NCI-H1105 (cell line): ENCODE measurements at regions not wholly inside any gene's neighbourhood (a gene's known extent, or its start where the extent isn't known, plus 50 kb on each side); places are given as distances from the start of the nearest gene placed in this dataset.
A peak's percentile ranks its signal among the peaks of the same experiment; 100 is the strongest.

Experiments used
- DNase-seq: peaks from one replicate; lab custom pipeline; 2025; lab: John Stamatoyannopoulos, UW

- no peak for DNase-seq
Observed at GRCh38 chr6:87936065-87936464, 111.6 kb upstream of the SPACA1 start.

GRCh38 chr6:87935196-87935595 is 112.4 kb upstream of the SPACA1 start:
- no peak for DNase-seq

- DNase-seq: no peak
Observed at GRCh38 chr6:87932361-87932760, 115.3 kb upstream of the SPACA1 start.

- peak; percentile 70 for DNase-seq
Observed at GRCh38 chr6:87929843-87930288, 117.8 kb upstream of the SPACA1 start.

- DNase-seq: no peak
Observed at GRCh38 chr6:87926687-87927086, 121.0 kb upstream of the SPACA1 start.

GRCh38 chr6:87926072-87926471 is 121.6 kb upstream of the SPACA1 start:
- no peak for DNase-seq

- DNase-seq: no peak
Observed at GRCh38 chr6:87925373-87926060, 122.1 kb upstream of the SPACA1 start.

- no peak for DNase-seq
Observed at GRCh38 chr6:87923389-87924050, 124.1 kb upstream of the SPACA1 start.

GRCh38 chr6:87922947-87923330 is 124.7 kb upstream of the SPACA1 start:
- no peak for DNase-seq

GRCh38 chr6:87922196-87922946 is 125.3 kb upstream of the SPACA1 start:
- no peak for DNase-seq

GRCh38 chr6:87921034-87921433 is 126.6 kb upstream of the SPACA1 start:
- no peak for DNase-seq

- DNase-seq: no peak
Observed at GRCh38 chr6:87920245-87920644, 127.4 kb upstream of the SPACA1 start.

- no peak for DNase-seq
Observed at GRCh38 chr6:87919416-87919815, 128.2 kb upstream of the SPACA1 start.

- DNase-seq: no peak
Observed at GRCh38 chr6:87919001-87919400, 128.6 kb upstream of the SPACA1 start.

GRCh38 chr6:87918461-87918941 is 129.1 kb upstream of the SPACA1 start:
- DNase-seq: peak; percentile 40

- no peak for DNase-seq
Observed at GRCh38 chr6:87917886-87918285, 129.8 kb upstream of the SPACA1 start.

- no peak for DNase-seq
Observed at GRCh38 chr6:87916446-87916845, 131.2 kb upstream of the SPACA1 start.

GRCh38 chr6:87914637-87915395 is 132.8 kb upstream of the SPACA1 start:
- DNase-seq: no peak

- no peak for DNase-seq
Observed at GRCh38 chr6:87913974-87914373, 133.7 kb upstream of the SPACA1 start.

GRCh38 chr6:87912102-87912501 is 135.5 kb upstream of the SPACA1 start:
- no peak for DNase-seq

GRCh38 chr6:87909849-87910248 is 137.8 kb upstream of the SPACA1 start:
- no peak for DNase-seq
